H1 (cell line): ENCODE measurements at regions not wholly inside any gene's neighbourhood (a gene's known extent, or its start where the extent isn't known, plus 50 kb on each side); places are given as distances from the start of the nearest gene placed in this dataset.

Source experiments
- CTCF ChIA-PET: fragments of 300-600 bp; sonication (Branson Sonifier 250); formaldehyde crosslinking; loops from one replicate; lab custom pipeline; 2021; ENCODE audit not compliant: partially characterized antibody; lab: Charles Lee
- POLR2A ChIA-PET: fragments of 300-600 bp; sonication (Branson Sonifier 250); formaldehyde crosslinking; loops from one replicate; lab custom pipeline; 2021; ENCODE audit warnings: inconsistent platforms; ENCODE audit not compliant: partially characterized antibody; lab: Charles Lee
- DNase-seq, 2 experiments: peaks; one replicate each; pipeline versions ENCODE4 v3.0.0 to v3.0.0-alpha.2; 2010 to 2022; ENCODE audit warnings: low spot score in 2 of 2, low read depth in 1 of 2, mixed read lengths in 1 of 2
- FAIRE-seq: peaks from 2 replicates; lab custom pipeline; 2011; peaks lifted over from hg19 to GRCh38; lab: Jason Lieb, UNC
- H2AFZ ChIP-seq: 2 replicates; pipeline ENCODE4 v1.8.1; 2012; ENCODE audit warnings: low read length, inconsistent platforms
- H2AK5ac ChIP-seq: 2 replicates; pipeline ENCODE4 v1.6.1; 2013; ENCODE audit warnings: low read depth, low read length
- H2BK120ac ChIP-seq: replicated peaks from 2 replicates; pipeline ENCODE3; 2013; ENCODE audit warnings: low read depth, low read length, inconsistent platforms
- H2BK12ac ChIP-seq: 2 replicates; pipeline ENCODE4 v1.6.1; 2013; ENCODE audit warnings: low read depth, low read length
- H2BK15ac ChIP-seq: 2 replicates; pipeline ENCODE4 v1.6.1; 2013; ENCODE audit warnings: low read length
- H2BK20ac ChIP-seq: 2 replicates; pipeline ENCODE4 v1.6.1; 2013; ENCODE audit warnings: low read length
- H2BK5ac ChIP-seq: 2 replicates; pipeline ENCODE4 v1.6.1; 2013; ENCODE audit warnings: low read depth, low read length
- H3K14ac ChIP-seq: 2 replicates; pipeline ENCODE4 v1.6.1; 2013; ENCODE audit warnings: inconsistent platforms; ENCODE audit not compliant: insufficient read length
- H3K18ac ChIP-seq: 2 replicates; pipeline ENCODE4 v1.6.1; 2013; ENCODE audit warnings: low read length; ENCODE audit errors: extremely low read depth
- H3K23ac ChIP-seq: 2 replicates; pipeline ENCODE4 v1.6.1; 2013; ENCODE audit warnings: inconsistent platforms; ENCODE audit not compliant: insufficient read length
- H3K23me2 ChIP-seq: 2 replicates; pipeline ENCODE4 v1.6.1; 2013; ENCODE audit warnings: low read depth, low read length
- H3K27ac ChIP-seq: 2 replicates; pipeline ENCODE4 v1.6.1; 2011; ENCODE audit warnings: low read depth, low read length, inconsistent platforms
- H3K27me3 ChIP-seq, 4 experiments: replicated peaks in 1 of 4; 1 replicate in 1 of 4; 2 replicates in 3 of 4; pipeline versions ENCODE4 v1.6.1 to v1.8.1; 2011 to 2013; ENCODE audit warnings: low read length in 3 of 4, mild to moderate bottlenecking in 3 of 4, inconsistent platforms in 2 of 4, mixed read lengths in 2 of 4, moderate library complexity in 1 of 4; ENCODE audit not compliant: control insufficient read depth in 3 of 4, insufficient read depth in 3 of 4; ENCODE audit errors: extremely low read depth in 1 of 4
- H3K36me3 ChIP-seq, 4 experiments: 2 replicates each; pipeline versions ENCODE4 v1.6.1 to v1.8.1; 2011 to 2013; ENCODE audit warnings: mild to moderate bottlenecking in 4 of 4, low read length in 3 of 4, moderate library complexity in 2 of 4, control low read depth in 1 of 4, inconsistent platforms in 1 of 4; ENCODE audit not compliant: insufficient read depth in 4 of 4, control insufficient read depth in 2 of 4
- H3K4ac ChIP-seq: replicated peaks from 2 replicates; pipeline ENCODE3; 2013; ENCODE audit warnings: low read length, low read depth, mixed read lengths, inconsistent platforms; ENCODE audit not compliant: insufficient read length
- H3K4me1 ChIP-seq, 4 experiments: replicated peaks in 1 of 4; 1 replicate in 1 of 4; 2 replicates in 3 of 4; pipeline versions ENCODE4 v1.6.1 to v1.8.1; 2011 to 2013; ENCODE audit warnings: low read length in 3 of 4, inconsistent platforms in 2 of 4, mixed read lengths in 1 of 4; ENCODE audit not compliant: insufficient read depth in 4 of 4, control insufficient read depth in 3 of 4
- H3K4me2 ChIP-seq, 2 experiments: 2 replicates each; pipeline versions ENCODE4 v1.6.1 to v1.8.1; 2011 to 2013; ENCODE audit warnings: low read depth in 2 of 2, low read length in 2 of 2, control low read depth in 1 of 2, inconsistent platforms in 1 of 2, mild to moderate bottlenecking in 1 of 2; ENCODE audit not compliant: insufficient read depth in 1 of 2
- H3K4me3 ChIP-seq, 4 experiments: fragments of 200-600, 300-600 bp in 1 of 4; sonication (generic), shearing (Covaris generic), sonication (Bioruptor Twin) in 1 of 4; 2 replicates each; pipeline versions ENCODE4 v1.5.1 to v1.8.1; 2011 to 2016; ENCODE audit warnings: low read length in 4 of 4, low read depth in 3 of 4, control low read depth in 2 of 4, inconsistent platforms in 2 of 4, mild to moderate bottlenecking in 2 of 4, mixed read lengths in 1 of 4, moderate library complexity in 1 of 4; ENCODE audit not compliant: insufficient read depth in 2 of 4; ENCODE audit errors: extremely low read depth in 1 of 4
- H3K56ac ChIP-seq: replicated peaks from 2 replicates; pipeline ENCODE3; 2013; ENCODE audit warnings: low read depth, mild to moderate bottlenecking, mixed read lengths, low read length, inconsistent platforms; ENCODE audit not compliant: insufficient read length
- H3K79me1 ChIP-seq: 2 replicates; pipeline ENCODE4 v1.6.1; 2013; ENCODE audit warnings: low read depth, low read length, control low read depth
- H3K79me2 ChIP-seq, 2 experiments: 2 replicates each; pipeline versions ENCODE4 v1.6.1 to v1.8.1; 2012 to 2013; ENCODE audit warnings: low read length in 2 of 2, mild to moderate bottlenecking in 2 of 2, inconsistent platforms in 1 of 2; ENCODE audit not compliant: insufficient read depth in 2 of 2, control insufficient read depth in 1 of 2
- H3K9ac ChIP-seq, 4 experiments: replicated peaks in 1 of 4; 1 replicate in 1 of 4; 2 replicates in 3 of 4; pipeline versions ENCODE4 v1.6.1 to v1.8.1; 2011 to 2013; ENCODE audit warnings: low read depth in 3 of 4, low read length in 3 of 4, control low read depth in 2 of 4, mild to moderate bottlenecking in 2 of 4, moderate library complexity in 2 of 4, inconsistent platforms in 1 of 4; ENCODE audit errors: extremely low read depth in 1 of 4
- H3K9me3 ChIP-seq, 2 experiments: 2 replicates each; pipeline versions ENCODE4 v1.6.1 to v1.8.1; 2012 to 2013; ENCODE audit warnings: mild to moderate bottlenecking in 2 of 2, moderate library complexity in 2 of 2, control low read depth in 1 of 2, inconsistent platforms in 1 of 2, low read depth in 1 of 2, low read length in 1 of 2, mixed read lengths in 1 of 2; ENCODE audit not compliant: insufficient read depth in 2 of 2
- H4K20me1 ChIP-seq, 2 experiments: replicated peaks in 1 of 2; 2 replicates each; pipeline versions ENCODE3 to v1.8.1; 2011 to 2013; ENCODE audit warnings: inconsistent platforms in 2 of 2, low read length in 2 of 2, mild to moderate bottlenecking in 1 of 2; ENCODE audit not compliant: insufficient read depth in 2 of 2, control insufficient read depth in 1 of 2
- H4K5ac ChIP-seq: 2 replicates; pipeline ENCODE4 v1.6.1; 2013; ENCODE audit warnings: low read length, low read depth, mixed read lengths, inconsistent platforms; ENCODE audit not compliant: insufficient read length
- H4K8ac ChIP-seq: 2 replicates; pipeline ENCODE4 v1.8.0; 2013; ENCODE audit warnings: mild to moderate bottlenecking, moderate library complexity, low read length, inconsistent platforms; ENCODE audit not compliant: insufficient read depth; ENCODE audit errors: extremely low read depth
- H4K91ac ChIP-seq: replicated peaks from 2 replicates; pipeline ENCODE3; 2013; ENCODE audit warnings: low read length, mixed read lengths, inconsistent platforms; ENCODE audit not compliant: insufficient read length
- ASH2L ChIP-seq: fragments of 200-600, 300-600 bp; sonication (generic); IDR thresholded peaks from one replicate; pipeline ENCODE4 v1.7.1; 2017; ENCODE audit warnings: low read length
- BACH1 ChIP-seq: IDR thresholded peaks from 2 replicates; pipeline ENCODE4 v1.6.1; 2012; ENCODE audit warnings: low read length, improper control_type of control experiment
- CBX8 ChIP-seq: fragments of 300-800, 300-1000 bp; sonication (generic); IDR thresholded peaks from 2 replicates; pipeline ENCODE4 v1.7.1; 2016; ENCODE audit warnings: low read depth, low read length, borderline replicate concordance
- CEBPB ChIP-seq: IDR thresholded peaks from 2 replicates; pipeline ENCODE4 v1.6.1; 2012; ENCODE audit warnings: low read depth, low read length
- CHD1 ChIP-seq: IDR thresholded peaks from 2 replicates; pipeline ENCODE4 v1.6.1; 2012; ENCODE audit warnings: low read depth, low read length, improper control_type of control experiment
- EZH2 ChIP-seq: fragments of 200-600 bp; sonication (generic); IDR thresholded peaks from 2 replicates; pipeline ENCODE4 v1.7.1; 2012; ENCODE audit warnings: low read depth, mild to moderate bottlenecking, moderate library complexity, low read length, inconsistent platforms; ENCODE audit not compliant: severe bottlenecking
- FOSL1 ChIP-seq: IDR thresholded peaks from 2 replicates; pipeline ENCODE4 v1.6.1; 2011; ENCODE audit warnings: mild to moderate bottlenecking, low read depth, low read length, moderate library complexity; ENCODE audit not compliant: insufficient read depth
- GABPA ChIP-seq: IDR thresholded peaks from 2 replicates; pipeline ENCODE4 v1.6.1; 2011; ENCODE audit warnings: mild to moderate bottlenecking, low read length, moderate library complexity, borderline replicate concordance; ENCODE audit not compliant: insufficient read depth
- JUND ChIP-seq: IDR thresholded peaks from 2 replicates; pipeline ENCODE4 v1.6.1; 2011; ENCODE audit warnings: mild to moderate bottlenecking, improper control_type of control experiment, low read length
- MAFK ChIP-seq: IDR thresholded peaks from 2 replicates; pipeline ENCODE4 v1.6.1; 2012; ENCODE audit warnings: low read depth, mild to moderate bottlenecking, improper control_type of control experiment, low read length
- NRF1 ChIP-seq: IDR thresholded peaks from 2 replicates; pipeline ENCODE4 v1.6.1; 2011; ENCODE audit warnings: mild to moderate bottlenecking, low read depth, low read length, improper control_type of control experiment
- PHF8 ChIP-seq: fragments of 200-600 bp; sonication (generic); conservative IDR thresholded peaks from 2 replicates; pipeline ENCODE4 v1.7.1; 2012; ENCODE audit warnings: low read depth, mild to moderate bottlenecking, inconsistent platforms, low read length, moderate library complexity
- SP2 ChIP-seq: IDR thresholded peaks from 2 replicates; pipeline ENCODE4 v1.6.1; 2012; ENCODE audit warnings: mild to moderate bottlenecking, low read length, inconsistent platforms
- SP4 ChIP-seq: IDR thresholded peaks from 2 replicates; pipeline ENCODE4 v1.6.1; 2012; ENCODE audit warnings: low read length, inconsistent platforms
- ZNF274 ChIP-seq: IDR thresholded peaks from 2 replicates; pipeline ENCODE4 v1.7.0; 2012; ENCODE audit warnings: low read length, borderline replicate concordance; ENCODE audit errors: extremely low read depth
- WGBS, 2 experiments: shearing (Covaris generic) in 1 of 2; methylation state at CpG; one replicate each; pipeline versions ENCODE4 v1.1.6 to v1.1.7; 2013 to 2015; ENCODE audit warnings: low lambda C conversion rate in 2 of 2, mixed read lengths in 2 of 2, inconsistent platforms in 1 of 2, low coverage in 1 of 2, missing lambda C conversion rate in 1 of 2; ENCODE audit not compliant: insufficient replicate concordance in 2 of 2, insufficient coverage in 1 of 2, insufficient read length in 1 of 2; ENCODE audit errors: extremely low coverage in 1 of 2, missing lambda C conversion rate in 1 of 2; 5-methylcytosine and 5-hydroxymethylcytosine counted together

DNA sequence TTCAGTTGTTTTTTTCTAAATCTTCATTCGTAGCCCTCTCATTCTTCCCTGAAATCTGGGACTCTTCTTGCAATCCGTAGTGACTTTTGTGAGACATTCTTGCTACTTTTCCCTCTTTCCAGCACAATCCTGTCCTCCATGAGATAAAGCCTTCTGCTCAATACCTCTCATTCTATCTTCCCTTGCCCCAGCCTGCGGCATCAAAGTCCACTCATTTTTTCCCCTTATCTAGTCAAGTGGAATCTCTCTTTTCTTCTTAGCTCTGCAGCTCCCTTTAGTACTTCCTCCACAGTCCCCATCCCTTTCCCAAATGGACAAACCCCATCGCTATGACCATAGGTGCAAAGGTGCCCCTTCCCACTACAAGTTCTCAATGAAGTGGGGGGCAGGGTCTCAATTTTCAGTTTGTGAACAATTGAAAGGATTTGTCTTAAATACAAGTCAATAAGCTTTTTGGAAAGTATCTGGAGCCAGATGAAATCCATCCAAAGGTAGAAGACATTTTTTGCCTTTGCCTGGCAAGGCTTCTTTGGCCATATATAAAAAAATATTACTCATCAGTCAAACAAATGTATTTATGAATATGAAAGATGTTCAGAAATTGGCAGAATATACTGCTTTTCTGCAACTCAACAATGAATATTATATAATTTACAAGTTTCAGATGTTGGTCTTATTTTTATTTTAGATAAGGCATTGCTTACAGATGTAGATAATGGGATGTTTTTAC lies 179.4 kb downstream of the SNAPC1 start:
- no peak overlapping the region for H3K14ac ChIP-seq
- DNase-seq, result no peak
- H3K36me3 ChIP-seq, result no peaks in the 10 kb centered on the region
- H3K27me3 ChIP-seq, result no peaks in the 10 kb centered on the region
- H4K91ac ChIP-seq, result no peak overlapping the region
- no peak overlapping the region for H3K27ac ChIP-seq
- no peak overlapping the region for H4K8ac ChIP-seq
- no peak overlapping the region for H2AFZ ChIP-seq
- no peak overlapping the region for H2AK5ac ChIP-seq
- H4K5ac ChIP-seq, result no peak overlapping the region
- no peak overlapping the region for H3K9ac ChIP-seq
- no peaks in the 10 kb centered on the region for H3K9me3 ChIP-seq
- H3K4me1 ChIP-seq, result 0 out of 7 replicates have a peak, but pooled peaks cover 0 to 5% (median 0%) of the 10 kb centered on the region in 4 experiments
- CTCF ChIA-PET, result interaction anchor here (1.1 to 1.5 kb wide), 3 partner anchors 13 to 186 kb away, joined by 3 read pairs; no protein-coding TSS in a partner anchor
- POLR2A ChIA-PET, result no interaction called here
- no peaks in the 10 kb centered on the region for H3K79me2 ChIP-seq
- H3K4ac ChIP-seq, result no peak overlapping the region
- H3K18ac ChIP-seq, result no peak overlapping the region
- no peak overlapping the region for H2BK20ac ChIP-seq
- H3K23me2 ChIP-seq, result no peaks in the 10 kb centered on the region
- no peak overlapping the region for H3K4me2 ChIP-seq
- 94% methylated on average over 4 of the region's 4 CpGs; no CpG with 5 or more reads in 1 of the 2 experiments for WGBS, 2 experiments
- H3K56ac ChIP-seq, result no peak overlapping the region
- no peak overlapping the region for H2BK12ac ChIP-seq
- FAIRE-seq, result no peak
- H3K4me3 ChIP-seq, result no peak overlapping the region
- no peaks in the 10 kb centered on the region for H3K79me1 ChIP-seq
- H3K23ac ChIP-seq, result no peak overlapping the region
- H4K20me1 ChIP-seq, result no peaks in the 10 kb centered on the region
- no peak overlapping the region for H2BK5ac ChIP-seq
- no peak overlapping the region for H2BK15ac ChIP-seq
- H2BK120ac ChIP-seq, result no peak overlapping the region
- TF ChIP-seq MAFK (no peak), SP2 (no peak), ASH2L (no peak), EZH2 (no peak), CHD1 (no peak), FOSL1 (no peak), JUND (no peak), NRF1 (no peak), SP4 (no peak), GABPA (no peak), CBX8 (no peak), CEBPB (no peak), PHF8 (no peak), ZNF274 (no peak), BACH1 (no peak)
